ENCODE measurements at regions not wholly inside any gene's neighbourhood (a gene's known extent, or its start where the extent isn't known, plus 50 kb on each side); places are given as distances from the start of the nearest gene placed in this dataset.

- Mint-ChIP-seq H3K27ac (no peak overlapping the region), H3K9me3 (no peaks in the 10 kb centered on the region), H3K4me1 (no peaks in the 10 kb centered on the region), H3K27me3 (peaks cover 9% of the 10 kb centered on the region), H3K36me3 (no peaks in the 10 kb centered on the region), H3K4me3 (no peak overlapping the region)
- DNase-seq (ENCODE audit: low spot score in 2 of 2) (no peak), ATAC-seq (ENCODE audit: low read depth) (no peak)
These were observed 105.9 kb upstream of the RPL38 start for GRCh38 chr17:74097450-74098135.

GRCh38 chr17:74098136-74099024 lies 105.1 kb upstream of the RPL38 start:
- ATAC-seq (ENCODE audit: low read depth) (no peak), DNase-seq (ENCODE audit: low spot score in 2 of 2) (no peak)
- no peaks in the 10 kb centered on the region for H3K4me1 Mint-ChIP-seq

GRCh38 chr17:74099442-74100340 lies 103.8 kb upstream of the RPL38 start:
- no peaks in the 10 kb centered on the region for H3K4me1 Mint-ChIP-seq
- no peaks in the 10 kb centered on the region for H3K9me3 Mint-ChIP-seq
- H3K4me3 Mint-ChIP-seq, result no peak overlapping the region
- no peaks in the 10 kb centered on the region for H3K36me3 Mint-ChIP-seq
- no peak for DNase-seq (ENCODE audit: low spot score in 2 of 2)
- peaks cover 11% of the 10 kb centered on the region for H3K27me3 Mint-ChIP-seq
- no peak overlapping the region for H3K27ac Mint-ChIP-seq
- ATAC-seq (ENCODE audit: low read depth), result no peak

More at GRCh38 chr17:74098136-74099024, 105.1 kb upstream of the RPL38 start:
- no peaks in the 10 kb centered on the region for H3K36me3 Mint-ChIP-seq
- no peaks in the 10 kb centered on the region for H3K9me3 Mint-ChIP-seq
- H3K27ac Mint-ChIP-seq, result no peak overlapping the region
- H3K27me3 Mint-ChIP-seq, result peaks cover 11% of the 10 kb centered on the region
- H3K4me3 Mint-ChIP-seq, result no peak overlapping the region

- no peak overlapping the region for H3K27ac Mint-ChIP-seq
- peaks cover 12% of the 10 kb centered on the region for H3K27me3 Mint-ChIP-seq
- DNase-seq (ENCODE audit: low spot score in 2 of 2) (no peak), ATAC-seq (ENCODE audit: low read depth) (no peak)
- H3K4me3 Mint-ChIP-seq, result no peak overlapping the region
- H3K4me1 Mint-ChIP-seq, result no peaks in the 10 kb centered on the region
- no peaks in the 10 kb centered on the region for H3K36me3 Mint-ChIP-seq
- no peaks in the 10 kb centered on the region for H3K9me3 Mint-ChIP-seq
These were observed 98.6 kb upstream of the RPL38 start for GRCh38 chr17:74104921-74105320.

GRCh38 chr17:74107107-74107506 lies 96.4 kb upstream of the RPL38 start:
- Mint-ChIP-seq H3K27ac (no peak overlapping the region), H3K27me3 (peaks cover 10% of the 10 kb centered on the region)

GRCh38 chr17:74108126-74108705 lies 95.3 kb upstream of the RPL38 start:
- no peak for ATAC-seq (ENCODE audit: low read depth)
- Mint-ChIP-seq H3K27me3 (peaks cover 5% of the 10 kb centered on the region), H3K27ac (no peak overlapping the region), H3K4me3 (no peak overlapping the region), H3K9me3 (no peaks in the 10 kb centered on the region), H3K4me1 (no peaks in the 10 kb centered on the region), H3K36me3 (no peaks in the 10 kb centered on the region)
- no peak for DNase-seq (ENCODE audit: low spot score in 2 of 2)

More at GRCh38 chr17:74107107-74107506, 96.4 kb upstream of the RPL38 start:
- Mint-ChIP-seq H3K4me1 (no peaks in the 10 kb centered on the region), H3K4me3 (no peak overlapping the region), H3K36me3 (no peaks in the 10 kb centered on the region), H3K9me3 (no peaks in the 10 kb centered on the region)
- ATAC-seq (ENCODE audit: low read depth) (no peak), DNase-seq (ENCODE audit: low spot score in 2 of 2) (no peak)

- DNase-seq (ENCODE audit: low spot score in 2 of 2) (no peak), ATAC-seq (ENCODE audit: low read depth) (no peak)
- Mint-ChIP-seq H3K27ac (no peak overlapping the region), H3K36me3 (no peaks in the 10 kb centered on the region), H3K4me1 (no peaks in the 10 kb centered on the region), H3K27me3 (peaks cover 7% of the 10 kb centered on the region), H3K4me3 (no peak overlapping the region), H3K9me3 (no peaks in the 10 kb centered on the region)
These were observed 93.0 kb upstream of the RPL38 start for GRCh38 chr17:74110467-74110866.

- Mint-ChIP-seq H3K9me3 (no peaks in the 10 kb centered on the region), H3K36me3 (no peaks in the 10 kb centered on the region), H3K27ac (no peak overlapping the region), H3K27me3 (peaks cover 17% of the 10 kb centered on the region), H3K4me3 (no peak overlapping the region), H3K4me1 (no peaks in the 10 kb centered on the region)
- DNase-seq (ENCODE audit: low spot score in 2 of 2) (no peak), ATAC-seq (ENCODE audit: low read depth) (no peak)
These were observed 90.2 kb upstream of the RPL38 start for GRCh38 chr17:74113326-74113725.

GRCh38 chr17:74113952-74114351 lies 89.5 kb upstream of the RPL38 start:
- no peak for DNase-seq (ENCODE audit: low spot score in 2 of 2)
- Mint-ChIP-seq H3K36me3 (no peaks in the 10 kb centered on the region), H3K27ac (no peak overlapping the region), H3K27me3 (peaks cover 19% of the 10 kb centered on the region), H3K4me3 (no peak overlapping the region), H3K9me3 (no peaks in the 10 kb centered on the region), H3K4me1 (no peaks in the 10 kb centered on the region)
- no peak for ATAC-seq (ENCODE audit: low read depth)

GRCh38 chr17:74114881-74115470 lies 88.5 kb upstream of the RPL38 start:
- H3K4me3 Mint-ChIP-seq, result no peak overlapping the region
- H3K27ac Mint-ChIP-seq, result no peak overlapping the region
- no peaks in the 10 kb centered on the region for H3K36me3 Mint-ChIP-seq
- no peaks in the 10 kb centered on the region for H3K4me1 Mint-ChIP-seq
- H3K9me3 Mint-ChIP-seq, result no peaks in the 10 kb centered on the region
- DNase-seq (ENCODE audit: low spot score in 2 of 2) (no peak), ATAC-seq (ENCODE audit: low read depth) (no peak)
- peaks cover 19% of the 10 kb centered on the region for H3K27me3 Mint-ChIP-seq

- no peak overlapping the region for H3K4me3 Mint-ChIP-seq
- peaks cover 18% of the 10 kb centered on the region for H3K27me3 Mint-ChIP-seq
- no peaks in the 10 kb centered on the region for H3K4me1 Mint-ChIP-seq
- H3K27ac Mint-ChIP-seq, result no peak overlapping the region
- H3K9me3 Mint-ChIP-seq, result no peaks in the 10 kb centered on the region
- ATAC-seq (ENCODE audit: low read depth) (no peak), DNase-seq (ENCODE audit: low spot score in 2 of 2) (no peak)
- no peaks in the 10 kb centered on the region for H3K36me3 Mint-ChIP-seq
These were observed 87.9 kb upstream of the RPL38 start for GRCh38 chr17:74115586-74115985.

- Mint-ChIP-seq H3K27me3 (peaks cover 16% of the 10 kb centered on the region), H3K4me1 (no peaks in the 10 kb centered on the region), H3K36me3 (no peaks in the 10 kb centered on the region), H3K27ac (no peak overlapping the region), H3K4me3 (no peak overlapping the region), H3K9me3 (no peaks in the 10 kb centered on the region)
- ATAC-seq (ENCODE audit: low read depth) (no peak), DNase-seq (ENCODE audit: low spot score in 2 of 2) (no peak)
These were observed 87.3 kb upstream of the RPL38 start for GRCh38 chr17:74116087-74116717.

GRCh38 chr17:74117087-74117698 lies 86.3 kb upstream of the RPL38 start:
- no peak overlapping the region for H3K4me3 Mint-ChIP-seq
- DNase-seq (ENCODE audit: low spot score in 2 of 2), result no peak
- peaks cover under 1% of the 10 kb centered on the region for H3K9me3 Mint-ChIP-seq
- no peak for ATAC-seq (ENCODE audit: low read depth)
- peaks cover 2% of the 10 kb centered on the region for H3K36me3 Mint-ChIP-seq
- H3K27me3 Mint-ChIP-seq, result peaks cover 19% of the 10 kb centered on the region
- no peaks in the 10 kb centered on the region for H3K4me1 Mint-ChIP-seq
- no peak overlapping the region for H3K27ac Mint-ChIP-seq
